K562 (cell line): ENCODE measurements at regions not wholly inside any gene's neighbourhood (a gene's known extent, or its start where the extent isn't known, plus 50 kb on each side); places are given as distances from the start of the nearest gene placed in this dataset.

ENCODE experiments used
- NRF1 ChIP-seq, 2 experiments: fragments of 450-650 bp; IDR thresholded peaks in 1 of 2; conservative IDR thresholded peaks in 1 of 2; 2 replicates each; pipeline ENCODE4 v1.6.1; 2014; ENCODE audit warnings: mild to moderate bottlenecking in 2 of 2
- ZNF274 ChIP-seq: IDR thresholded peaks from 2 replicates; pipeline ENCODE4 v1.6.1; 2011; ENCODE audit warnings: low read depth, mild to moderate bottlenecking, low read length, moderate library complexity, borderline replicate concordance
- ZNF507 ChIP-seq: conservative IDR thresholded peaks from 2 replicates; pipeline ENCODE4 v1.6.1; 2017; ENCODE audit warnings: missing genetic modification characterization, missing compliant biosample characterization

- no peak for TF ChIP-seq ZNF274
- no peak for TF ChIP-seq NRF1 (conservative IDR thresholded peaks at IDR 0.05 in 1 of 2, IDR thresholded peaks at IDR 0.05 in 1 of 2)
- TF ChIP-seq ZNF507 (tag) = no peak
These were observed 184.4 kb downstream of the HLX start for GRCh38 chr1:221063651-221064050.
